Neural cell (in vitro differentiated cells): ENCODE measurements at regions not wholly inside any gene's neighbourhood (a gene's known extent, or its start where the extent isn't known, plus 50 kb on each side); places are given as distances from the start of the nearest gene placed in this dataset.

ENCODE experiments used
- H2AFZ ChIP-seq: fragments of 200-600, 300-800 bp; sonication (generic), shearing (Covaris generic); 2 replicates; pipeline ENCODE4 v1.6.0; 2014; ENCODE audit warnings: low read depth, mild to moderate bottlenecking, antibody characterized with exemption, low read length, moderate library complexity
- H3F3A ChIP-seq: fragments of 200-600 bp; shearing (Covaris generic); 2 replicates; pipeline ENCODE4 v1.6.1; 2016; ENCODE audit warnings: mild to moderate bottlenecking, moderate library complexity, mixed read lengths, antibody characterized with exemption, low read length; ENCODE audit not compliant: insufficient read depth, poor library complexity, severe bottlenecking
- H3K27ac ChIP-seq: fragments of 200-600, 300-800 bp; sonication (generic), shearing (Covaris generic); 2 replicates; pipeline ENCODE4 v1.5.1; 2014; ENCODE audit warnings: mild to moderate bottlenecking, low read length, moderate library complexity
- H3K27me3 ChIP-seq: fragments of 300-800, 200-600 bp; sonication (generic), shearing (Covaris generic); 2 replicates; pipeline ENCODE4 v1.6.0; 2014; ENCODE audit warnings: mild to moderate bottlenecking, low read depth, low read length, moderate library complexity; ENCODE audit not compliant: insufficient read depth
- H3K36me3 ChIP-seq: fragments of 300-800, 200-600 bp; sonication (generic), shearing (Covaris generic); 2 replicates; pipeline ENCODE4 v1.5.1; 2014; ENCODE audit warnings: mild to moderate bottlenecking, antibody characterized with exemption, low read length, moderate library complexity; ENCODE audit not compliant: insufficient read depth
- H3K4me2 ChIP-seq: fragments of 300-800, 200-600 bp; sonication (generic), shearing (Covaris generic); 2 replicates; pipeline ENCODE4 v1.6.0; 2014; ENCODE audit warnings: mild to moderate bottlenecking, low read length
- H3K4me3 ChIP-seq: fragments of 300-800, 200-600 bp; sonication (generic), shearing (Covaris generic); 2 replicates; pipeline ENCODE4 v1.5.1; 2014; ENCODE audit warnings: mild to moderate bottlenecking, low read length, moderate library complexity
- H3K79me2 ChIP-seq: fragments of 200-600 bp; shearing (Covaris generic); replicated peaks from 2 replicates; pipeline ENCODE4 v1.6.0; 2014; ENCODE audit warnings: mild to moderate bottlenecking, low read length, moderate library complexity; ENCODE audit not compliant: insufficient read depth
- H3K9ac ChIP-seq: fragments of 300-800, 200-600 bp; sonication (generic), shearing (Covaris generic); 2 replicates; pipeline ENCODE4 v1.6.1; 2016; ENCODE audit warnings: mild to moderate bottlenecking, low read length, mixed read lengths
- H3K9me2 ChIP-seq: fragments of 200-600 bp; shearing (Covaris generic); 2 replicates; pipeline ENCODE4 v1.6.1; 2016; ENCODE audit warnings: mild to moderate bottlenecking, low read length, mixed read lengths; ENCODE audit not compliant: insufficient read depth
- H3K9me3 ChIP-seq: fragments of 200-600, 300-800 bp; sonication (generic), shearing (Covaris generic); 2 replicates; pipeline ENCODE4 v1.6.1; 2016; ENCODE audit warnings: mild to moderate bottlenecking, mixed run types, low read length, moderate library complexity, mixed read lengths
- H4K20me1 ChIP-seq: fragments of 200-600 bp; shearing (Covaris generic); 2 replicates; pipeline ENCODE4 v1.6.1; 2016; ENCODE audit warnings: mild to moderate bottlenecking, mixed run types; ENCODE audit not compliant: insufficient read depth
- EP300 ChIP-seq: fragments of 450-650 bp; conservative IDR thresholded peaks from 2 replicates; pipeline ENCODE4 v1.6.1; 2014; ENCODE audit warnings: antibody characterized with exemption, mild to moderate bottlenecking, moderate library complexity; ENCODE audit not compliant: poor library complexity, severe bottlenecking
- MXI1 ChIP-seq: fragments of 450-650 bp; conservative IDR thresholded peaks from 2 replicates; pipeline ENCODE4 v1.6.1; 2014; ENCODE audit warnings: antibody characterized with exemption, mild to moderate bottlenecking; ENCODE audit not compliant: poor library complexity, severe bottlenecking
- POLR2AphosphoS5 ChIP-seq: IDR thresholded peaks from 2 replicates; pipeline ENCODE4 v1.6.1; 2012
- RAD21 ChIP-seq: fragments of 450-650 bp; conservative IDR thresholded peaks from 2 replicates; pipeline ENCODE4 v1.6.1; 2014; ENCODE audit warnings: antibody characterized with exemption, mild to moderate bottlenecking, moderate library complexity
- SMC3 ChIP-seq: fragments of 450-650 bp; conservative IDR thresholded peaks from 2 replicates; pipeline ENCODE4 v1.6.1; 2014; ENCODE audit warnings: antibody characterized with exemption, mild to moderate bottlenecking, moderate library complexity; ENCODE audit not compliant: poor library complexity
- TAF1 ChIP-seq: IDR thresholded peaks from 2 replicates; pipeline ENCODE4 v1.6.1; 2012; ENCODE audit warnings: low read depth
- TF ChIP-seq, protein P1 (sequence below): IDR thresholded peaks from 2 replicates; pipeline ENCODE4 v1.6.1; 2012; ENCODE audit warnings: borderline replicate concordance
- TF ChIP-seq, protein P2 (sequence below): fragments of 450-650 bp; IDR thresholded peaks from 2 replicates; pipeline ENCODE4 v1.5.1; 2014; ENCODE audit warnings: antibody characterized with exemption, mild to moderate bottlenecking, moderate library complexity; ENCODE audit not compliant: poor library complexity, severe bottlenecking

DNA sequence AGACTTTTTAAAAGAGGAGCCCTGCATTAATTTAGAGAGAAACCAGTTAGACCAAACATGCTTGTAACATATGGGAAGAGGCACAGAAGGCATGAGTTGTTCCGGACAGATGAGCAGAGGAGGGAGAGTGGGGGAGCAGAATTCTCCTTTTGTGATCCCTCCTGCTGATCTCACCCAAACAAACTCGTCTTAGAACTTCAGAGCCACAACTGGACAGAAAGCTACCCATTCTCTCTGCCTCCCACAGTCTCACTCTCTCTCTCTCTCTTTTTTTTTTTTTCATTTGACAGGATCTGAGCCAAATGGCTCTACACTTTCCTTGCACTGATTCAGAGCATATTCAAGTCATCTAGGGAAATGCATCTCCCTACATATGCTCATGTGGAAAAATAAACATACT lies 196.0 kb upstream of the PAPPA start:
- Histone ChIP-seq H4K20me1 (no peaks in the 10 kb centered on the region), H3K4me2 (no peak overlapping the region), H3K79me2 (no peaks in the 10 kb centered on the region), H2AFZ (no peak overlapping the region), H3K9me3 (no peaks in the 10 kb centered on the region), H3K36me3 (no peaks in the 10 kb centered on the region), H3K27me3 (no peaks in the 10 kb centered on the region), H3K4me3 (no peak overlapping the region), H3K27ac (no peak overlapping the region), H3F3A (no peaks in the 10 kb centered on the region), H3K9ac (no peak overlapping the region), H3K9me2 (no peaks in the 10 kb centered on the region)
- TF ChIP-seq MXI1 (no peak), RAD21 (no peak), EP300 (no peak)
- TF ChIP-seq, protein P1, sequence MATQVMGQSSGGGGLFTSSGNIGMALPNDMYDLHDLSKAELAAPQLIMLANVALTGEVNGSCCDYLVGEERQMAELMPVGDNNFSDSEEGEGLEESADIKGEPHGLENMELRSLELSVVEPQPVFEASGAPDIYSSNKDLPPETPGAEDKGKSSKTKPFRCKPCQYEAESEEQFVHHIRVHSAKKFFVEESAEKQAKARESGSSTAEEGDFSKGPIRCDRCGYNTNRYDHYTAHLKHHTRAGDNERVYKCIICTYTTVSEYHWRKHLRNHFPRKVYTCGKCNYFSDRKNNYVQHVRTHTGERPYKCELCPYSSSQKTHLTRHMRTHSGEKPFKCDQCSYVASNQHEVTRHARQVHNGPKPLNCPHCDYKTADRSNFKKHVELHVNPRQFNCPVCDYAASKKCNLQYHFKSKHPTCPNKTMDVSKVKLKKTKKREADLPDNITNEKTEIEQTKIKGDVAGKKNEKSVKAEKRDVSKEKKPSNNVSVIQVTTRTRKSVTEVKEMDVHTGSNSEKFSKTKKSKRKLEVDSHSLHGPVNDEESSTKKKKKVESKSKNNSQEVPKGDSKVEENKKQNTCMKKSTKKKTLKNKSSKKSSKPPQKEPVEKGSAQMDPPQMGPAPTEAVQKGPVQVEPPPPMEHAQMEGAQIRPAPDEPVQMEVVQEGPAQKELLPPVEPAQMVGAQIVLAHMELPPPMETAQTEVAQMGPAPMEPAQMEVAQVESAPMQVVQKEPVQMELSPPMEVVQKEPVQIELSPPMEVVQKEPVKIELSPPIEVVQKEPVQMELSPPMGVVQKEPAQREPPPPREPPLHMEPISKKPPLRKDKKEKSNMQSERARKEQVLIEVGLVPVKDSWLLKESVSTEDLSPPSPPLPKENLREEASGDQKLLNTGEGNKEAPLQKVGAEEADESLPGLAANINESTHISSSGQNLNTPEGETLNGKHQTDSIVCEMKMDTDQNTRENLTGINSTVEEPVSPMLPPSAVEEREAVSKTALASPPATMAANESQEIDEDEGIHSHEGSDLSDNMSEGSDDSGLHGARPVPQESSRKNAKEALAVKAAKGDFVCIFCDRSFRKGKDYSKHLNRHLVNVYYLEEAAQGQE, result no peak
- TF ChIP-seq, protein P2, sequence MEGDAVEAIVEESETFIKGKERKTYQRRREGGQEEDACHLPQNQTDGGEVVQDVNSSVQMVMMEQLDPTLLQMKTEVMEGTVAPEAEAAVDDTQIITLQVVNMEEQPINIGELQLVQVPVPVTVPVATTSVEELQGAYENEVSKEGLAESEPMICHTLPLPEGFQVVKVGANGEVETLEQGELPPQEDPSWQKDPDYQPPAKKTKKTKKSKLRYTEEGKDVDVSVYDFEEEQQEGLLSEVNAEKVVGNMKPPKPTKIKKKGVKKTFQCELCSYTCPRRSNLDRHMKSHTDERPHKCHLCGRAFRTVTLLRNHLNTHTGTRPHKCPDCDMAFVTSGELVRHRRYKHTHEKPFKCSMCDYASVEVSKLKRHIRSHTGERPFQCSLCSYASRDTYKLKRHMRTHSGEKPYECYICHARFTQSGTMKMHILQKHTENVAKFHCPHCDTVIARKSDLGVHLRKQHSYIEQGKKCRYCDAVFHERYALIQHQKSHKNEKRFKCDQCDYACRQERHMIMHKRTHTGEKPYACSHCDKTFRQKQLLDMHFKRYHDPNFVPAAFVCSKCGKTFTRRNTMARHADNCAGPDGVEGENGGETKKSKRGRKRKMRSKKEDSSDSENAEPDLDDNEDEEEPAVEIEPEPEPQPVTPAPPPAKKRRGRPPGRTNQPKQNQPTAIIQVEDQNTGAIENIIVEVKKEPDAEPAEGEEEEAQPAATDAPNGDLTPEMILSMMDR, result no peak

DNA sequence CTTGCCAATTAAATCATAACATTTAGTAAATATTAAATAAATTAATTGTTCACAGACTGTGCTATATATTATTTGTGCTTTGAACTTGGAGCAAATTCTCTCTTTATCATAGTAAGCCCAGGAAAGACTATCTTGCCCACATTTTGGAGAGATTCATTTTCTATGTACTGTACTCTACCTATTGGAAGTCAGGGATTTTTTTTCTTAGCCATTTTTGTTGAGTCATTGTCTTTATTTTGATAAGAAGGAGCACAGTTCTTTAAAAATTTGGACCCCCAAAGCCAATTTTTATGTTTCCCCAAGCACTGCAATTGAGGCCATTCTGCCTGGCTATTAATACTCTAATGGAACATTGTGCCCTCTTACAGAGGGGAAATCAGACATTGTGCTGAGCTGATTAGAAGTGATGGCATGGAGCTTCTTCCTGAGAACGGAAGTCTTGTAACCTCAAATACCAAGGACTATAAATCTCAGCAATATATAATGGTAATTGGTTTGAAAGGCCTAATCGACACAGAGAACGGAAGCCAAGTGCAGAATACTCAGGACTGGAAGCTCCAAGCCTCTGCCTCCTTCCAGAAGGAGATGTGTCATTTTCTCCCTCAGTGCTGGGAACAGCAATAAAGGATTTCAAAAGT lies 188.8 kb upstream of the PAPPA start:
- Histone ChIP-seq H3K9me3 (no peaks in the 10 kb centered on the region), H4K20me1 (no peaks in the 10 kb centered on the region), H3K4me3 (no peak overlapping the region), H2AFZ (no peak overlapping the region), H3K79me2 (no peaks in the 10 kb centered on the region), H3K4me2 (no peak overlapping the region), H3K27me3 (no peaks in the 10 kb centered on the region), H3K27ac (no peak overlapping the region), H3K9me2 (no peaks in the 10 kb centered on the region), H3F3A (no peaks in the 10 kb centered on the region), H3K36me3 (no peaks in the 10 kb centered on the region), H3K9ac (no peak overlapping the region)
- TF ChIP-seq TAF1 (no peak), MXI1 (no peak), POLR2AphosphoS5 (no peak), SMC3 (no peak)
- TF ChIP-seq, protein P2, result no peak
